ENCODE measurements at regions not wholly inside any gene's neighbourhood (a gene's known extent, or its start where the extent isn't known, plus 50 kb on each side); places are given as distances from the start of the nearest gene placed in this dataset.
"Not testable (repeated sequence)": the region's sequence is repeated elsewhere in the genome, so short reads cannot be mapped to it uniquely, and the experiment has no call there.

GRCh38 chr22:38375784-38376183, 58.6 kb upstream of the CSNK1E start:
- Mint-ChIP-seq H3K4me1 (peaks cover 55% of the 10 kb centered on the region), H3K27ac (peak overlapping the region; percentile 92), H3K36me3 (peaks cover 68% of the 10 kb centered on the region)
- H3K4me3 Mint-ChIP-seq, H3K27me3 Mint-ChIP-seq, H3K9me3 Mint-ChIP-seq, ATAC-seq: not testable (repeated sequence)

DNA sequence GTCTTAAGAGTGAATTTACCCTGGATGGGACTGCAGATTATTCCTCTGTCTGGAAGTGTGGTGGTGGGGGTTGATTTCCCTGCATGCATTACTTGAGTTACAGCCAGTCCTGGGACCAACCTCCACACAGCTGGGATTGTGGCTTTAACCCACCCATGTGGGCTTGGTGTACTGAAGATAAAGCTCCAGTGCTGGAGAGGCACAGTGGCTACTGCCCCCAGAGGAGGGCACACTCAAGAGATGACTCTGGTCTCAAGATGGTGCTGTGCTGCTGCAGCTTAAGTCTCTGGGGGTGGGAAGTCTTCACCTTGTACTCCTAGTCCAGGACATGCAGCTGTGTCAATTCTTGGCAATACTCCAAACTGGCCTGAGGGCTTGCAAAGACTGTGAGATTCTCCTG, 57.8 kb upstream of the CSNK1E start:
- peak overlapping the region; percentile 92 for H3K27ac Mint-ChIP-seq
- peaks cover 66% of the 10 kb centered on the region for H3K36me3 Mint-ChIP-seq
- H3K27me3 Mint-ChIP-seq, H3K9me3 Mint-ChIP-seq, ATAC-seq: not testable (repeated sequence)
- peaks cover 60% of the 10 kb centered on the region for H3K4me1 Mint-ChIP-seq
- H3K4me3 Mint-ChIP-seq, result peak overlapping the region; percentile 21

- not testable (repeated sequence) for ATAC-seq, H3K27me3 Mint-ChIP-seq, H3K9me3 Mint-ChIP-seq
- peak overlapping the region; percentile 92 for H3K27ac Mint-ChIP-seq
- peaks cover 61% of the 10 kb centered on the region for H3K36me3 Mint-ChIP-seq
- peaks cover 65% of the 10 kb centered on the region for H3K4me1 Mint-ChIP-seq
- peak overlapping the region; percentile 53 for H3K4me3 Mint-ChIP-seq
Observed at GRCh38 chr22:38374433-38374831, 57.2 kb upstream of the CSNK1E start.

- H3K4me3 Mint-ChIP-seq, result peak overlapping the region; percentile 53
- H3K9me3 Mint-ChIP-seq, H3K27me3 Mint-ChIP-seq: not testable (repeated sequence)
- H3K27ac Mint-ChIP-seq, result peak overlapping the region; percentile 92
- peak; percentile 86 for ATAC-seq
- H3K4me1 Mint-ChIP-seq, result peaks cover 65% of the 10 kb centered on the region
- peaks cover 61% of the 10 kb centered on the region for H3K36me3 Mint-ChIP-seq
Observed at GRCh38 chr22:38373783-38374432, 56.7 kb upstream of the CSNK1E start.

- H3K27me3 Mint-ChIP-seq, ATAC-seq, H3K9me3 Mint-ChIP-seq, H3K4me3 Mint-ChIP-seq: not testable (repeated sequence)
- H3K27ac Mint-ChIP-seq, result peak overlapping the region; percentile 92
- H3K36me3 Mint-ChIP-seq, result peaks cover 52% of the 10 kb centered on the region
- peaks cover 58% of the 10 kb centered on the region for H3K4me1 Mint-ChIP-seq
Observed at GRCh38 chr22:38372665-38373064, 55.4 kb upstream of the CSNK1E start.

DNA sequence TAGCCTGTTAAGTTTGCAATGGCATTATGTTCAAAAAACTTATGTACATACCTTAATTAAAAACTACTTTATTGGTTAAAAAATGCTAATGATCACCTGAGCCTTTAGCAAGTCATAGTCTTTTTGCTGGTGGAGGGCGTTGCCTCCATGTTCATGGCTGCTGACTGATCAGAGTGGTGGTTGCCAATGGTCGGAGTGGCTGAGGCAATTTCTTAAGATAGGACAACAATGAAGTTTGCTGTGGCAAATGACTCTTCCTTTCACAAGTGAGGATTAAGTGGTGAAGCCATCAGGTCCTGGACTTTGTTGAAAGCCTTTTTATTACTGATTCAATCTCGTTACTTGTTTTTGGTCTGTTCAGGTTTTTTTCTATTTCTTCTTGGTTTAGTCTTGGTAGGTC, 53.3 kb upstream of the CSNK1E start:
- H3K4me1 Mint-ChIP-seq, result peaks cover 47% of the 10 kb centered on the region
- H3K27ac Mint-ChIP-seq, result peak overlapping the region; percentile 46
- H3K36me3 Mint-ChIP-seq, result peaks cover 54% of the 10 kb centered on the region
- ATAC-seq, H3K4me3 Mint-ChIP-seq, H3K27me3 Mint-ChIP-seq, H3K9me3 Mint-ChIP-seq: not testable (repeated sequence)

DNA sequence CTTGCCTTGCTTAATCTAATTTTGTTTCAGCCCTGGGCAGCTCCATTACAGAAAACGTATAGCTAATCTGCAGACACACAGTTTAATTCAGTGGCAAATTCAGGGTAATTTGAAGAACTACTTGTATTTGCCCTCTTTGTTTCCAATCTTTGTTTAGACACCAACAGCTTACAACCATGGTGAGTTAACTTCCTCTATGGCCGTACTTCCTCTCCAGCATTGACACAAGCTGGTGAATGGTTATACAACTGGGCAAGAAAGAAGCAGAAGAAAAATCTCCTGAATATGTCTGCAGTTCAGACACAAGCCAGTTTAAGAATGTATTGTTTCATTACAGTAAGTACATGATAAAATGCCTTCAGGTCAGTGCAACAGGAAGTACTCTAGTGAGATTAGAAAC, 51.9 kb upstream of the CSNK1E start:
- not testable (repeated sequence) for H3K4me3 Mint-ChIP-seq, H3K9me3 Mint-ChIP-seq, H3K27me3 Mint-ChIP-seq, H3K27ac Mint-ChIP-seq, ATAC-seq
- Mint-ChIP-seq H3K36me3 (peaks cover 59% of the 10 kb centered on the region), H3K4me1 (peaks cover 43% of the 10 kb centered on the region)
